Progenitor cell of endocrine pancreas (in vitro differentiated cells): ENCODE measurements at regions not wholly inside any gene's neighbourhood (a gene's known extent, or its start where the extent isn't known, plus 50 kb on each side); places are given as distances from the start of the nearest gene placed in this dataset.
"Not testable (repeated sequence)": the region's sequence is repeated elsewhere in the genome, so short reads cannot be mapped to it uniquely, and the experiment has no call there.

Experiments
- DNase-seq: peaks from one replicate; pipeline ENCODE4 v3.0.0; 2021; ENCODE audit warnings: low spot score; ENCODE audit not compliant: unreplicated experiment
- H3K27ac Mint-ChIP-seq: 2 replicates; pipeline ENCODE4 v1.8.0; 2021; ENCODE audit warnings: mild to moderate bottlenecking, moderate library complexity, mixed read lengths
- H3K27me3 Mint-ChIP-seq: 2 replicates; pipeline ENCODE4 v1.8.0; 2021; ENCODE audit warnings: mixed read lengths
- H3K36me3 Mint-ChIP-seq: 2 replicates; pipeline ENCODE4 v1.8.0; 2022; ENCODE audit warnings: mixed read lengths; ENCODE audit not compliant: insufficient read depth
- H3K4me1 Mint-ChIP-seq: 2 replicates; pipeline ENCODE4 v1.8.0; 2021; ENCODE audit warnings: low read depth, mixed read lengths
- H3K4me3 Mint-ChIP-seq: 2 replicates; pipeline ENCODE4 v1.8.0; 2021; ENCODE audit warnings: low read depth, mild to moderate bottlenecking, moderate library complexity, mixed read lengths
- H3K9me3 Mint-ChIP-seq: 2 replicates; pipeline ENCODE4 v1.8.0; 2021; ENCODE audit warnings: low read depth, mixed read lengths
- CTCF ChIP-seq: fragments of 200-600 bp; sonication (generic); IDR thresholded peaks from one replicate; pipeline ENCODE4 v1.5.0; 2021; ENCODE audit warnings: antibody characterized with exemption, mild to moderate bottlenecking; ENCODE audit not compliant: unreplicated experiment

- Mint-ChIP-seq H3K9me3 (no peaks in the 10 kb centered on the region), H3K36me3 (no peaks in the 10 kb centered on the region), H3K27me3 (no peaks in the 10 kb centered on the region), H3K4me3 (no peak overlapping the region), H3K4me1 (no peaks in the 10 kb centered on the region), H3K27ac (no peak overlapping the region)
- no peak for DNase-seq
- no peak for TF ChIP-seq CTCF
These were observed 155.7 kb downstream of the SEC23A start for GRCh38 chr14:38947343-38947742.

GRCh38 chr14:38944691-38945090 is 158.3 kb downstream of the SEC23A start:
- no peaks in the 10 kb centered on the region for H3K4me1 Mint-ChIP-seq
- H3K27ac Mint-ChIP-seq = no peak overlapping the region
- no peak overlapping the region for H3K4me3 Mint-ChIP-seq
- H3K36me3 Mint-ChIP-seq = no peaks in the 10 kb centered on the region
- TF ChIP-seq CTCF = no peak
- H3K9me3 Mint-ChIP-seq = no peaks in the 10 kb centered on the region
- H3K27me3 Mint-ChIP-seq = no peaks in the 10 kb centered on the region
- DNase-seq = no peak

- Mint-ChIP-seq H3K9me3 (peaks cover 12% of the 10 kb centered on the region), H3K4me3 (no peak overlapping the region), H3K27ac (no peak overlapping the region), H3K27me3 (no peaks in the 10 kb centered on the region), H3K4me1 (no peaks in the 10 kb centered on the region), H3K36me3 (peaks cover 1% of the 10 kb centered on the region)
- DNase-seq = no peak
- no peak for TF ChIP-seq CTCF
These were observed 161.5 kb downstream of the SEC23A start for GRCh38 chr14:38941488-38941887.

GRCh38 chr14:38932653-38933000 is 170.4 kb downstream of the SEC23A start:
- H3K9me3 Mint-ChIP-seq = peaks cover 38% of the 10 kb centered on the region
- DNase-seq, H3K36me3 Mint-ChIP-seq, H3K27me3 Mint-ChIP-seq, H3K4me3 Mint-ChIP-seq: not testable (repeated sequence)
- peak overlapping the region; percentile 79 for H3K27ac Mint-ChIP-seq
- H3K4me1 Mint-ChIP-seq = peaks cover 21% of the 10 kb centered on the region

GRCh38 chr14:38931969-38932652 is 170.9 kb downstream of the SEC23A start:
- TF ChIP-seq CTCF = no peak
- peaks cover 21% of the 10 kb centered on the region for H3K4me1 Mint-ChIP-seq
- peak overlapping the region; percentile 79 for H3K27ac Mint-ChIP-seq
- peaks cover 33% of the 10 kb centered on the region for H3K9me3 Mint-ChIP-seq
- H3K27me3 Mint-ChIP-seq = no peaks in the 10 kb centered on the region
- H3K4me3 Mint-ChIP-seq = no peak overlapping the region
- peaks cover 5% of the 10 kb centered on the region for H3K36me3 Mint-ChIP-seq
- no peak for DNase-seq

- Mint-ChIP-seq H3K4me3 (no peak overlapping the region), H3K9me3 (peaks cover 28% of the 10 kb centered on the region), H3K27ac (no peak overlapping the region), H3K36me3 (peaks cover 4% of the 10 kb centered on the region), H3K27me3 (no peaks in the 10 kb centered on the region), H3K4me1 (peaks cover 21% of the 10 kb centered on the region)
- no peak for TF ChIP-seq CTCF
- no peak for DNase-seq
These were observed 172.1 kb downstream of the SEC23A start for GRCh38 chr14:38930898-38931297.
